ENCODE measurements at regions not wholly inside any gene's neighbourhood (a gene's known extent, or its start where the extent isn't known, plus 50 kb on each side); places are given as distances from the start of the nearest gene placed in this dataset.

DNA sequence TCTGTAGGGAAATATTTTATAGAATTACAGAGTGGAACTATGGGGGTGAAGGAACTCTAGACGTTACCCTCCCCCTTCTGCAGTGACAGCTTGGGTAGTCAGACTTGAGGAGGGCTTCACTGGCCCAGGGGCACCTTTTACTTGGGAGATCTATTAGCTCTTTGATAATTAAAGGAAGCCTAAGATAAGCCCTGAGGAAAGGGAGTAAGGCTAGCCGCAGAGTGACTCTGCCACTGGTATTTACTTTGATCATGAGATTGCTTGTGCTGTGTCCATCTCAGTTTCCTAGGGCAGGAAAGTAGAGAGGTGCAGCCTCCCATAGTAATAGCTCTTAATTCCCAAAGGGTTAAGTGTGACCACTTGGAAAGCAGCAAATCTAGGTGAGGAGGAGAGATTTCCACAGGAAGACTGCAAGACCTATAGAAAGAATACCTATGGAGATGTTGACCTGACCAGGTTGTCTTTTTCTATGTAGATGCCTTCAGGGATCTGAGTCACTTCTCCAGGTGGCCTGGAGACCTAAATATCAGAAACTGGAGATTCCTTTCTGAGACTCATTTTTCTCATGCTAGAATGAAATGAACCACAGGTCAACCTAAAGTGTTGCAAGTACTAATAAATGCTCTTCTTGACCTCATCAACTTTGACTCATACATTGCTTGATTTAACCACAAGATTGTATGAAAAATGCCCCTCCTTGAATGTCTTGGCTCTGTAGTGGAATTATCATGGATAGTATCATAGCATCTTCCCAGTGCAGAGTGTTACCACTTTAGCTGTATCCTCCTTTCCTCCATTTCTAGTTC is 447.3 kb upstream of the GHITM start:
- no peak overlapping the region for H3K27ac Mint-ChIP-seq (ENCODE audit: unreplicated experiment)
- no peak for DNase-seq (ENCODE audit: extremely low spot score, unreplicated experiment)
- H3K4me1 Mint-ChIP-seq (ENCODE audit: unreplicated experiment), result peaks cover 2% of the 10 kb centered on the region
- no peaks in the 10 kb centered on the region for H3K9me3 Mint-ChIP-seq (ENCODE audit: unreplicated experiment)
- H3K4me3 Mint-ChIP-seq (ENCODE audit: unreplicated experiment), result no peak overlapping the region
- H3K27me3 Mint-ChIP-seq (ENCODE audit: unreplicated experiment), result no peaks in the 10 kb centered on the region
- no peaks in the 10 kb centered on the region for H3K36me3 Mint-ChIP-seq (ENCODE audit: unreplicated experiment)
- no peak for TF ChIP-seq CTCF (IDR thresholded peaks at IDR 0.05)

DNA sequence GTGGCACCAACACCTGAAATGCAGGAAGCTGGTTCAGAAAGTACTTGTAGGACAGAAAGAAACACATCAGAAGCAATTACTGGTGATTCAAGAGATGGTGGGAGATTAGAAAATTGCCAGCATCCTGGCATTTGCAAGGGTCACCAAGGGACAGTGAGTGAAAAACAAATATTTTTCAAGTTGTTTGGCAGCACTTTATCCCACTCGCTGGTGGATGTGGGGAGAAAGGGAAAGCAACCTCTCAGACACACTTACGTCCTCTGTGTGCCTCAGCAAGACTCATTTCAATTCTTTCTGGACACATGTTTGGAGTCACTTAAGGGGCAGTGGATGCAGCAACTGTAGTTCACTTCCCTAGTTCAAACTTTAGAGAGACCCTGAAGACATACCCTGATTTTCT is 440.4 kb upstream of the GHITM start:
- DNase-seq (ENCODE audit: extremely low spot score, unreplicated experiment), result no peak
- H3K36me3 Mint-ChIP-seq (ENCODE audit: unreplicated experiment), result no peaks in the 10 kb centered on the region
- no peak for TF ChIP-seq CTCF (IDR thresholded peaks at IDR 0.05)
- H3K27ac Mint-ChIP-seq (ENCODE audit: unreplicated experiment), result no peak overlapping the region
- no peaks in the 10 kb centered on the region for H3K27me3 Mint-ChIP-seq (ENCODE audit: unreplicated experiment)
- H3K4me3 Mint-ChIP-seq (ENCODE audit: unreplicated experiment), result no peak overlapping the region
- peaks cover 4% of the 10 kb centered on the region for H3K4me1 Mint-ChIP-seq (ENCODE audit: unreplicated experiment)
- H3K9me3 Mint-ChIP-seq (ENCODE audit: unreplicated experiment), result no peaks in the 10 kb centered on the region

GRCh38 chr10:83701799-83702198 is 437.5 kb upstream of the GHITM start:
- H3K27ac Mint-ChIP-seq (ENCODE audit: unreplicated experiment), result no peak overlapping the region
- H3K27me3 Mint-ChIP-seq (ENCODE audit: unreplicated experiment), result no peaks in the 10 kb centered on the region
- TF ChIP-seq CTCF (IDR thresholded peaks at IDR 0.05), result no peak
- H3K9me3 Mint-ChIP-seq (ENCODE audit: unreplicated experiment), result no peaks in the 10 kb centered on the region
- H3K4me1 Mint-ChIP-seq (ENCODE audit: unreplicated experiment), result peaks cover 2% of the 10 kb centered on the region
- no peak overlapping the region for H3K4me3 Mint-ChIP-seq (ENCODE audit: unreplicated experiment)
- H3K36me3 Mint-ChIP-seq (ENCODE audit: unreplicated experiment), result no peaks in the 10 kb centered on the region
- DNase-seq (ENCODE audit: extremely low spot score, unreplicated experiment), result no peak

DNA sequence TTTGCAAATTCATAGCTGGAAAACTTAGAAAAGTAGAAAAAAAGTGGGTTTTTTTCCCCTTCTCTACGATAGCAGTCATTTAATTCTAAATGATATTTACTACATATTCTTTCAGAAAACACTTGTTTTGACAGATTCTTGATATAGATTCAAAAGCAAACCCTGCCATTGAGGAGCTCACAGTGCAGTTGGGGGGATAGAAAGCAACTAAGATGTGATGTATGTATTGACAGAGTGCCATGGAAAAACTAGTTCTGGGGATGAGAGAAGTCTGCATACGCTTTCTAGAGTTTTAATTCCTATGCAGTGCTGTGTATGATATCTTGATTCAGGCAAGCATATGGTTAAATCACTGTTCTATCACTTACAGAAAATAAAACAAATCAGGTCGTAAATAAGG is 436.6 kb upstream of the GHITM start:
- no peak for TF ChIP-seq CTCF (IDR thresholded peaks at IDR 0.05)
- no peaks in the 10 kb centered on the region for H3K9me3 Mint-ChIP-seq (ENCODE audit: unreplicated experiment)
- H3K4me1 Mint-ChIP-seq (ENCODE audit: unreplicated experiment), result no peaks in the 10 kb centered on the region
- H3K27ac Mint-ChIP-seq (ENCODE audit: unreplicated experiment), result no peak overlapping the region
- no peak overlapping the region for H3K4me3 Mint-ChIP-seq (ENCODE audit: unreplicated experiment)
- no peak for DNase-seq (ENCODE audit: extremely low spot score, unreplicated experiment)
- peaks cover 2% of the 10 kb centered on the region for H3K27me3 Mint-ChIP-seq (ENCODE audit: unreplicated experiment)
- no peaks in the 10 kb centered on the region for H3K36me3 Mint-ChIP-seq (ENCODE audit: unreplicated experiment)

DNA sequence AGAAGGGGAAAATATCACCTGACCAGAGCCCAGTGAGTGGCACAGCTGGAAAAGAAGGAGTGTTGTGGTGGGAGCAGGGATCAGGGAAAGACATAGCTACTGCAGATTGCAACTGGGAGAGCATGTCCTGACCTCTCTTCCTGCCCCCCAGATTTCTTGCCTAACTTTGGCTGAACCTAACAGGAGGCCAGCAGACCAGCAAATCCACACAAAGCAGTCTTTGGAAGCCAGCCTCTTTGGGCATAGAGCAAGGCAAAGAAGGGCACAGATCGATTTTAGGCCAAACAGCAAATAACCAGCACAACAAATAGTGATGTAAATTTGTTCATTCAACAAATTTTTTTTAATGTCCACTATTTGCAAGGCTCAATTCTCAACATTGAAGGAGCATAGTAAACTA is 433.2 kb upstream of the GHITM start:
- Mint-ChIP-seq H3K36me3 (ENCODE audit: unreplicated experiment) (no peaks in the 10 kb centered on the region), H3K4me1 (ENCODE audit: unreplicated experiment) (no peaks in the 10 kb centered on the region), H3K4me3 (ENCODE audit: unreplicated experiment) (no peak overlapping the region), H3K27ac (ENCODE audit: unreplicated experiment) (no peak overlapping the region), H3K9me3 (ENCODE audit: unreplicated experiment) (no peaks in the 10 kb centered on the region), H3K27me3 (ENCODE audit: unreplicated experiment) (peaks cover 4% of the 10 kb centered on the region)
- DNase-seq (ENCODE audit: extremely low spot score, unreplicated experiment), result no peak
- no peak for TF ChIP-seq CTCF (IDR thresholded peaks at IDR 0.05)

Data from osteocyte (in vitro differentiated cells).